A172 (cell line): ENCODE measurements at regions not wholly inside any gene's neighbourhood (a gene's known extent, or its start where the extent isn't known, plus 50 kb on each side); places are given as distances from the start of the nearest gene placed in this dataset.

Source experiments
- DNase-seq: peaks from one replicate; pipeline ENCODE4 v3.0.0-alpha.2; 2015; ENCODE audit warnings: low spot score

GRCh38 chr18:56380685-56381084 is 257.7 kb downstream of the TXNL1 start:
- DNase-seq: no peak

GRCh38 chr18:56379256-56379655 is 259.1 kb downstream of the TXNL1 start:
- DNase-seq: no peak

GRCh38 chr18:56377231-56377630 is 261.2 kb downstream of the TXNL1 start:
- DNase-seq: no peak

GRCh38 chr18:56374007-56374655 is 264.3 kb downstream of the TXNL1 start:
- DNase-seq: no peak

GRCh38 chr18:56373601-56374000 is 264.8 kb downstream of the TXNL1 start:
- DNase-seq: no peak

GRCh38 chr18:56368066-56368465 is 270.3 kb downstream of the TXNL1 start:
- no peak for DNase-seq

- DNase-seq: no peak
Measured at GRCh38 chr18:56358608-56359280, 279.6 kb downstream of the TXNL1 start.

- DNase-seq: no peak
Measured at GRCh38 chr18:56353663-56354260, 284.6 kb downstream of the TXNL1 start.

GRCh38 chr18:56351911-56352500 is 286.4 kb downstream of the TXNL1 start:
- no peak for DNase-seq

- no peak for DNase-seq
Measured at GRCh38 chr18:56337507-56337906, 300.9 kb downstream of the TXNL1 start.

GRCh38 chr18:56333839-56334238 is 304.6 kb downstream of the TXNL1 start:
- no peak for DNase-seq

- DNase-seq: no peak
Measured at GRCh38 chr18:56333146-56333545, 305.2 kb downstream of the TXNL1 start.

GRCh38 chr18:56332371-56332770 is 306.0 kb downstream of the TXNL1 start:
- DNase-seq: no peak

GRCh38 chr18:56330366-56331110 is 307.9 kb downstream of the TXNL1 start:
- no peak for DNase-seq

GRCh38 chr18:56329536-56329935 is 308.9 kb downstream of the TXNL1 start:
- no peak for DNase-seq

- DNase-seq: no peak
Measured at GRCh38 chr18:56327191-56327885, 311.1 kb downstream of the TXNL1 start.

GRCh38 chr18:56326336-56327072 is 311.9 kb downstream of the TXNL1 start:
- DNase-seq: no peak

- DNase-seq: no peak
Measured at GRCh38 chr18:56323673-56324072, 314.7 kb downstream of the TXNL1 start.

- no peak for DNase-seq
Measured at GRCh38 chr18:56322406-56322805, 316.0 kb downstream of the TXNL1 start.

- DNase-seq: no peak
Measured at GRCh38 chr18:56321470-56321869, 316.9 kb downstream of the TXNL1 start.

- no peak for DNase-seq
Measured at GRCh38 chr18:56319953-56320352, 318.4 kb downstream of the TXNL1 start.
